K562 (cell line): ENCODE measurements at regions not wholly inside any gene's neighbourhood (a gene's known extent, or its start where the extent isn't known, plus 50 kb on each side); places are given as distances from the start of the nearest gene placed in this dataset.

Experiments used
- ATAC-seq: fragments of 200-7000 bp; cut with Tn5 transposase; 3 replicates; pipeline ENCODE4 v1.9.1; 2020; ENCODE audit warnings: moderate library complexity
- BruUV-seq: library from RNA; stranded (reverse); fragments of 400-500 nt; replicated peaks from 2 replicates; lab custom pipeline; 2021; lab: Mats Ljungman, UMichigan
- CTCF ChIA-PET: fragments of 300-600 bp; formaldehyde crosslinking; extraction: SDS; loops from one replicate; lab custom pipeline; 2021; ENCODE audit warnings: low intra/inter-chr PET ratio; lab: Yijun Ruan, JAX
- POLR2A ChIA-PET: fragments of 300-600, 350-650 bp; sonication (Branson Sonifier 250); formaldehyde crosslinking; extraction: SDS; loops from one replicate; lab custom pipeline; 2021; ENCODE audit warnings: antibody characterized with exemption, inconsistent platforms; lab: Yijun Ruan, JAX
- DNase-seq, 4 experiments: peaks; one replicate each; pipeline versions ENCODE4 v3.0.0 to v3.0.0-alpha.2; 2011 to 2018; ENCODE audit warnings: low spot score in 3 of 4, mixed read lengths in 3 of 4; ENCODE audit errors: extremely low read depth in 1 of 4
- FAIRE-seq: peaks from 2 replicates; lab custom pipeline; 2011; peaks lifted over from hg19 to GRCh38; lab: Jason Lieb, UNC
- H2AFZ ChIP-seq: 2 replicates; pipeline ENCODE4 v1.6.0; 2011; ENCODE audit warnings: low read depth, low read length, control low read depth, inconsistent platforms
- H3K27ac ChIP-seq: fragments of 200-600 bp; 3 replicates; pipeline ENCODE4 v1.8.0; 2011; ENCODE audit warnings: low read depth, mild to moderate bottlenecking, control low read depth, inconsistent platforms, low read length, moderate library complexity, mixed read lengths; ENCODE audit errors: extremely low read depth
- H3K27me3 ChIP-seq, 2 experiments: fragments of 300-600 bp in 1 of 2; 2 replicates in 1 of 2; 3 replicates in 1 of 2; pipeline versions ENCODE4 v1.6.0 to v1.8.0; 2011; ENCODE audit warnings: inconsistent platforms in 2 of 2, low read length in 2 of 2, mild to moderate bottlenecking in 1 of 2, mixed read lengths in 1 of 2, moderate library complexity in 1 of 2; ENCODE audit not compliant: control insufficient read depth in 2 of 2, insufficient read depth in 2 of 2
- H3K36me3 ChIP-seq: fragments of 300-600 bp; 3 replicates; pipeline ENCODE4 v1.8.0; 2011; ENCODE audit warnings: mild to moderate bottlenecking, low read length, inconsistent platforms; ENCODE audit not compliant: control insufficient read depth, insufficient read depth
- H3K4me1 ChIP-seq, 2 experiments: fragments of 200-600 bp in 1 of 2; replicated peaks in 1 of 2; 2 replicates in 1 of 2; 3 replicates in 1 of 2; pipeline versions ENCODE4 v1.5.1 to v1.8.0; 2011; ENCODE audit warnings: inconsistent platforms in 2 of 2, low read length in 2 of 2, mild to moderate bottlenecking in 1 of 2, mixed read lengths in 1 of 2, moderate library complexity in 1 of 2; ENCODE audit not compliant: control insufficient read depth in 2 of 2, insufficient read depth in 2 of 2
- H3K4me2 ChIP-seq: 2 replicates; pipeline ENCODE4 v1.6.1; 2011; ENCODE audit warnings: low read length, control low read depth, inconsistent platforms, mixed read lengths; ENCODE audit not compliant: insufficient read depth
- H3K4me3 ChIP-seq: fragments of 200-600 bp; sonication (generic), shearing (Covaris generic); 2 replicates; pipeline ENCODE4 v1.5.1; 2016; ENCODE audit warnings: control low read depth, inconsistent platforms
- H3K79me2 ChIP-seq: fragments of 200-600 bp; 3 replicates; pipeline ENCODE4 v1.8.0; 2011; ENCODE audit warnings: low read length, inconsistent platforms; ENCODE audit not compliant: control insufficient read depth, insufficient read depth
- H3K9ac ChIP-seq, 2 experiments: 2 replicates each; pipeline versions ENCODE4 v1.6.0 to v1.6.1; 2011; ENCODE audit warnings: low read depth in 2 of 2, low read length in 2 of 2, control low read depth in 1 of 2, inconsistent platforms in 1 of 2, mild to moderate bottlenecking in 1 of 2, mixed read lengths in 1 of 2; ENCODE audit not compliant: insufficient read depth in 1 of 2
- H3K9me1 ChIP-seq: one replicate; pipeline ENCODE4 v1.6.0; 2011; ENCODE audit warnings: inconsistent platforms, mild to moderate bottlenecking, low read length, moderate library complexity; ENCODE audit not compliant: control insufficient read depth, insufficient read depth
- H3K9me3 ChIP-seq: replicated peaks from 2 replicates; pipeline ENCODE4 v1.5.1; 2011; ENCODE audit warnings: low read depth, low read length, inconsistent platforms; ENCODE audit not compliant: control insufficient read depth, insufficient read depth
- H4K20me1 ChIP-seq: replicated peaks from 2 replicates; pipeline ENCODE4 v1.6.1; 2011; ENCODE audit warnings: low read length, inconsistent platforms, mixed read lengths; ENCODE audit not compliant: control insufficient read depth, insufficient read depth
- ARID3A ChIP-seq: IDR thresholded peaks from 2 replicates; pipeline ENCODE4 v1.6.1; 2012; ENCODE audit warnings: low read depth, low read length, improper control_type of control experiment, borderline replicate concordance
- ATF6 ChIP-seq: sonication (generic); formaldehyde crosslinking; IDR thresholded peaks from 2 replicates; pipeline ENCODE4 v1.4.0; 2020; ENCODE audit warnings: mild to moderate bottlenecking, missing genetic modification reagents
- CHCHD3 ChIP-seq: fragments of 250-450 bp; sonication (Bioruptor Pico); IDR thresholded peaks from 2 replicates; pipeline ENCODE4 v2.1.2; 2022; ENCODE audit warnings: mild to moderate bottlenecking
- ETV1 ChIP-seq: fragments of 450-650 bp; conservative IDR thresholded peaks from 2 replicates; pipeline ENCODE4 v1.6.1; 2016; ENCODE audit warnings: missing genetic modification characterization, control low read depth, low read depth, missing compliant biosample characterization
- FOXM1 ChIP-seq, 2 experiments: fragments of 450-650 bp in 1 of 2; sonication (generic) in 1 of 2; formaldehyde crosslinking in 1 of 2; IDR thresholded peaks; 2 replicates each; pipeline versions ENCODE4 v1.6.1 to v1.9.0; 2017 to 2022; ENCODE audit warnings: low read depth in 2 of 2, mild to moderate bottlenecking in 2 of 2, missing genetic modification reagents in 1 of 2, moderate library complexity in 1 of 2
- HNRNPL ChIP-seq: fragments of 200-400 bp; formaldehyde crosslinking; IDR thresholded peaks from 2 replicates; pipeline ENCODE4 v1.6.1; 2017; ENCODE audit warnings: low read depth, mild to moderate bottlenecking, low read length
- KDM2B ChIP-seq: fragments of 250-450 bp; sonication (Bioruptor Pico); IDR thresholded peaks from 2 replicates; pipeline ENCODE4 v1.8.0; 2021; ENCODE audit warnings: mild to moderate bottlenecking, moderate library complexity
- MAX ChIP-seq: sonication (generic); formaldehyde crosslinking; IDR thresholded peaks from 2 replicates; pipeline ENCODE4 v1.9.0; 2022; ENCODE audit warnings: mild to moderate bottlenecking, missing genetic modification reagents
- NUFIP1 ChIP-seq: fragments of 450-650 bp; IDR thresholded peaks from 2 replicates; pipeline ENCODE4 v1.6.1; 2018; ENCODE audit not compliant: partially characterized antibody
- POLR2A ChIP-seq: fragments of 450-650 bp; conservative IDR thresholded peaks from 2 replicates; pipeline ENCODE4 v1.6.1; 2016
- POLR3G ChIP-seq: IDR thresholded peaks from 2 replicates; pipeline ENCODE4 v1.6.1; 2011; ENCODE audit not compliant: insufficient read length, insufficient replicate concordance; ENCODE audit errors: extremely low read depth
- ZNF263 ChIP-seq: sonication (generic); formaldehyde crosslinking; IDR thresholded peaks from 2 replicates; pipeline ENCODE4 v1.8.0; 2022; ENCODE audit warnings: mild to moderate bottlenecking, missing genetic modification reagents, borderline replicate concordance
- ZNF699 ChIP-seq: fragments of 250-450 bp; sonication (Bioruptor Pico); IDR thresholded peaks from 2 replicates; pipeline ENCODE4 v1.8.0; 2021; ENCODE audit warnings: mild to moderate bottlenecking, moderate library complexity; ENCODE audit not compliant: insufficient replicate concordance
- WGBS: fragments of 100-300 bp; shearing (Covaris generic); methylation state at CpG from one replicate; pipeline ENCODE4 v1.1.6; 2016; ENCODE audit warnings: low coverage, mixed read lengths; ENCODE audit not compliant: insufficient coverage; ENCODE audit errors: missing lambda C conversion rate; 5-methylcytosine and 5-hydroxymethylcytosine counted together
- in situ Hi-C: fragments of 300-500 bp; cut with MboI; formaldehyde crosslinking; loops from 4 replicates; pipeline ENCODE4 v1.15.0; 2018; ENCODE audit warnings: inconsistent platforms, mixed read lengths
- intact Hi-C: fragments of 100-400 bp; cut with micrococcal nuclease; formaldehyde crosslinking; loops from 2 replicates; pipeline ENCODE4 v1.14.2; 2022
- TF ChIP-seq, protein P1 (sequence below): fragments of 450-650 bp; formaldehyde crosslinking; IDR thresholded peaks from 2 replicates; pipeline ENCODE4 v1.4.0; 2022; ENCODE audit warnings: missing genetic modification characterization
- TF ChIP-seq, protein P2 (sequence below): fragments of 250-450 bp; sonication (Bioruptor Pico); IDR thresholded peaks from 2 replicates; pipeline ENCODE4 v1.4.0; 2020; ENCODE audit warnings: mild to moderate bottlenecking, moderate library complexity

GRCh38 chr12:40597133-40597532 is 95.1 kb upstream of the CNTN1 start (continued):
- TF ChIP-seq MAX (CRISPR knock-in tag) (no peak), ZNF263 (no peak), CHCHD3 (CRISPR knock-in tag) (no peak), ATF6 (no peak), POLR2A (no peak)
- TF ChIP-seq, protein P1, sequence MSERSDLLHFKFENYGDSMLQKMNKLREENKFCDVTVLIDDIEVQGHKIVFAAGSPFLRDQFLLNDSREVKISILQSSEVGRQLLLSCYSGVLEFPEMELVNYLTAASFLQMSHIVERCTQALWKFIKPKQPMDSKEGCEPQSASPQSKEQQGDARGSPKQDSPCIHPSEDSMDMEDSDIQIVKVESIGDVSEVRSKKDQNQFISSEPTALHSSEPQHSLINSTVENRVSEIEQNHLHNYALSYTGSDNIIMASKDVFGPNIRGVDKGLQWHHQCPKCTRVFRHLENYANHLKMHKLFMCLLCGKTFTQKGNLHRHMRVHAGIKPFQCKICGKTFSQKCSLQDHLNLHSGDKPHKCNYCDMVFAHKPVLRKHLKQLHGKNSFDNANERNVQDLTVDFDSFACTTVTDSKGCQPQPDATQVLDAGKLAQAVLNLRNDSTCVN, result no peak
- TF ChIP-seq, all 486 proteins: peak for 0

DNA sequence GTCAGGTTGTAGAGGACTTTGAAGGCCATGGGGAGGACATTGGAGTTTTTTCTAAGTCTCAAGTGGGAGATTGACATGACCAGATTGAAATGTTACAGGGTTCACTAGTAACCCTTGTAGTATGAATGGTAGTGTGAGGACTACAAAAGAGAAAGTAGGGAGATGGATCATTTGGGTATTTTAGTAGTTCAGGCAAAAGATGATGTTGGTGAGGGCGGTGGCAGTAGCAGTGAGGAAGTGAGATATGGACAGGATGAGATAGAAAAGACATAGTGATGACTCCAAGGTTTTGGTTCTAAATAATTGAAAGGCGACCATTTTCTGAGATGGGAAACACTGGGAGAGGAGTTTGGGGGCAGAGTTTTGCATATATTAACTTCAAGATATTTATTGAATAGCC is 94.2 kb upstream of the CNTN1 start:
- intact Hi-C loops, result no loop called here
- ChIA-PET POLR2A (no interaction called here), CTCF (no interaction called here)
- TF ChIP-seq FOXM1 (IDR thresholded peaks at IDR 0.05; ENCODE audit: low read depth) (no peak), FOXM1 (CRISPR knock-in tag; IDR thresholded peaks at IDR 0.05; ENCODE audit: low read depth) (no peak), KDM2B (CRISPR knock-in tag) (no peak), HNRNPL (no peak), NUFIP1 (no peak), ZNF699 (no peak), ARID3A (no peak), POLR3G (no peak), ETV1 (no peak)
- TF ChIP-seq, protein P2, sequence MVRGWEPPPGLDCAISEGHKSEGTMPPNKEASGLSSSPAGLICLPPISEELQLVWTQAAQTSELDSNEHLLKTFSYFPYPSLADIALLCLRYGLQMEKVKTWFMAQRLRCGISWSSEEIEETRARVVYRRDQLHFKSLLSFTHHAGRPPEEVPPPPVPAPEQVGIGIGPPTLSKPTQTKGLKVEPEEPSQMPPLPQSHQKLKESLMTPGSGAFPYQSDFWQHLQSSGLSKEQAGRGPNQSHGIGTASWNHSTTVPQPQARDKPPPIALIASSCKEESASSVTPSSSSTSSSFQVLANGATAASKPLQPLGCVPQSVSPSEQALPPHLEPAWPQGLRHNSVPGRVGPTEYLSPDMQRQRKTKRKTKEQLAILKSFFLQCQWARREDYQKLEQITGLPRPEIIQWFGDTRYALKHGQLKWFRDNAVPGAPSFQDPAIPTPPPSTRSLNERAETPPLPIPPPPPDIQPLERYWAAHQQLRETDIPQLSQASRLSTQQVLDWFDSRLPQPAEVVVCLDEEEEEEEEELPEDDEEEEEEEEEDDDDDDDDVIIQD (CRISPR knock-in tag), result no peak
- FAIRE-seq (no peak), ATAC-seq (no peak), DNase-seq (no peak)
- Histone ChIP-seq H4K20me1 (no peaks in the 10 kb centered on the region), H3K9me1 (no peaks in the 10 kb centered on the region), H3K9me3 (no peaks in the 10 kb centered on the region), H3K4me2 (no peak overlapping the region), H3K4me1 (no peaks in the 10 kb centered on the region), H3K36me3 (no peaks in the 10 kb centered on the region), H3K79me2 (no peaks in the 10 kb centered on the region), H3K9ac (no peak overlapping the region), H3K4me3 (no peak overlapping the region), H3K27ac (no peak overlapping the region), H3K27me3 (no peaks in the 10 kb centered on the region), H2AFZ (no peak overlapping the region)
- no TSS peak for BruUV-seq
- WGBS, result 4% methylated on average over 2 of the region's 2 CpGs
- in situ Hi-C loops, result no loop called here
